HepG2 (cell line): ENCODE measurements at regions not wholly inside any gene's neighbourhood (a gene's known extent, or its start where the extent isn't known, plus 50 kb on each side); places are given as distances from the start of the nearest gene placed in this dataset.

ENCODE experiments used
- ATAC-seq: fragments of 200-7000 bp; cut with Tn5 transposase; 3 replicates; pipeline ENCODE4 v1.9.1; 2020; ENCODE audit warnings: mild to moderate bottlenecking, moderate library complexity
- BruUV-seq: library from RNA; stranded (reverse); fragments of 400-500 nt; replicated peaks from 2 replicates; lab custom pipeline; 2021; lab: Mats Ljungman, UMichigan
- CTCF ChIA-PET: fragments of 300-600 bp; formaldehyde crosslinking; extraction: SDS; loops from one replicate; lab custom pipeline; 2021; ENCODE audit warnings: low total read pairs, inconsistent platforms, low intra/inter-chr PET ratio; lab: Yijun Ruan, JAX
- POLR2A ChIA-PET: fragments of 350-600 bp; sonication (Branson Sonifier 250); formaldehyde crosslinking; loops from one replicate; lab custom pipeline; 2020; ENCODE audit warnings: antibody characterized with exemption, inconsistent platforms; lab: Yijun Ruan, JAX
- DNase-seq: peaks from one replicate; pipeline ENCODE4 v3.0.0-alpha.2; 2015; ENCODE audit warnings: low spot score
- FAIRE-seq: peaks from 3 replicates; lab custom pipeline; 2011; peaks lifted over from hg19 to GRCh38; lab: Jason Lieb, UNC
- H2AFZ ChIP-seq: one replicate; pipeline ENCODE4 v1.6.1; 2011; ENCODE audit warnings: low read length, inconsistent platforms
- H3K27ac ChIP-seq: fragments of 300-600 bp; 3 replicates; pipeline ENCODE4 v1.8.0; 2011; ENCODE audit warnings: mixed run types, mild to moderate bottlenecking, mixed read lengths, low read length, inconsistent platforms; ENCODE audit not compliant: insufficient read depth; ENCODE audit errors: extremely low read length
- H3K27me3 ChIP-seq, 2 experiments: fragments of 200-600 bp in 1 of 2; 2 replicates in 1 of 2; 3 replicates in 1 of 2; pipeline versions ENCODE4 v1.6.0 to v1.8.0; 2011; ENCODE audit warnings: low read length in 2 of 2, mild to moderate bottlenecking in 2 of 2, moderate library complexity in 2 of 2, inconsistent platforms in 1 of 2; ENCODE audit not compliant: insufficient read depth in 2 of 2, control insufficient read depth in 1 of 2
- H3K36me3 ChIP-seq, 2 experiments: fragments of 200-600 bp in 1 of 2; replicated peaks in 1 of 2; 2 replicates in 1 of 2; 3 replicates in 1 of 2; pipeline versions ENCODE4 v1.5.1 to v1.8.0; 2011; ENCODE audit warnings: low read length in 2 of 2, inconsistent platforms in 1 of 2; ENCODE audit not compliant: insufficient read depth in 2 of 2, control insufficient read depth in 1 of 2
- H3K4me1 ChIP-seq: 2 replicates; pipeline ENCODE4 v1.5.1; 2012; ENCODE audit warnings: low read length, inconsistent platforms; ENCODE audit not compliant: insufficient read depth
- H3K4me2 ChIP-seq: 2 replicates; pipeline ENCODE4 v1.6.0; 2011; ENCODE audit warnings: low read depth, low read length, inconsistent platforms
- H3K4me3 ChIP-seq, 3 experiments: fragments of 200-600 bp in 1 of 3; sonication (generic), shearing (Covaris generic) in 1 of 3; replicated peaks in 1 of 3; 2 replicates each; pipeline ENCODE4 v1.5.1; 2011 to 2016; ENCODE audit warnings: low read length in 3 of 3, inconsistent platforms in 2 of 3, low read depth in 2 of 3, mild to moderate bottlenecking in 2 of 3, control low read depth in 1 of 3, mixed read lengths in 1 of 3; ENCODE audit not compliant: insufficient read depth in 1 of 3
- H3K79me2 ChIP-seq: one replicate; pipeline ENCODE4 v1.6.1; 2011; ENCODE audit warnings: low read length, inconsistent platforms; ENCODE audit not compliant: insufficient read depth
- H3K9ac ChIP-seq: 2 replicates; pipeline ENCODE4 v1.6.0; 2011; ENCODE audit warnings: mild to moderate bottlenecking, low read depth, low read length, inconsistent platforms; ENCODE audit not compliant: insufficient read depth
- H3K9me3 ChIP-seq: 2 replicates; pipeline ENCODE4 v1.5.1; 2012; ENCODE audit warnings: mild to moderate bottlenecking, low read length
- H4K20me1 ChIP-seq: 2 replicates; pipeline ENCODE4 v1.6.0; 2011; ENCODE audit warnings: inconsistent platforms, mild to moderate bottlenecking, low read length, moderate library complexity; ENCODE audit not compliant: insufficient read depth
- ATF5 ChIP-seq: sonication (generic); formaldehyde crosslinking; IDR thresholded peaks from 2 replicates; pipeline ENCODE4 v1.4.0; 2020; ENCODE audit warnings: mild to moderate bottlenecking, low read depth, missing genetic modification reagents
- BHLHE40 ChIP-seq: IDR thresholded peaks from 2 replicates; pipeline ENCODE4 v1.6.1; 2011; ENCODE audit warnings: low read length, improper control_type of control experiment
- DNMT3B ChIP-seq: conservative IDR thresholded peaks from 2 replicates; pipeline ENCODE4 v1.6.1; 2016; ENCODE audit warnings: missing biosample characterization, control low read depth
- HBP1 ChIP-seq: IDR thresholded peaks from 2 replicates; pipeline ENCODE4 v1.6.1; 2016; ENCODE audit warnings: low read depth, control low read depth
- KDM6A ChIP-seq: IDR thresholded peaks from 2 replicates; pipeline ENCODE4 v1.6.1; 2016; ENCODE audit warnings: low read depth
- TARDBP ChIP-seq: sonication (generic); formaldehyde crosslinking; IDR thresholded peaks from 2 replicates; pipeline ENCODE4 v1.8.0; 2022; ENCODE audit warnings: mild to moderate bottlenecking, missing genetic modification reagents
- THAP8 ChIP-seq: sonication (generic); formaldehyde crosslinking; IDR thresholded peaks from 2 replicates; pipeline ENCODE4 v1.5.1; 2020; ENCODE audit warnings: missing genetic modification reagents, mild to moderate bottlenecking, borderline replicate concordance
- ZNF431 ChIP-seq: sonication (generic); formaldehyde crosslinking; IDR thresholded peaks from 2 replicates; pipeline ENCODE4 v1.9.0; 2022; ENCODE audit warnings: missing genetic modification reagents, low read depth, mild to moderate bottlenecking, borderline replicate concordance
- ZNF468 ChIP-seq: sonication (generic); formaldehyde crosslinking; IDR thresholded peaks from 2 replicates; pipeline ENCODE4 v1.8.0; 2022; ENCODE audit warnings: mild to moderate bottlenecking, moderate library complexity, missing genetic modification reagents
- ZNF496 ChIP-seq: sonication (generic); formaldehyde crosslinking; IDR thresholded peaks from 2 replicates; pipeline ENCODE4 v1.8.1; 2023; ENCODE audit warnings: mild to moderate bottlenecking, moderate library complexity, missing genetic modification reagents; ENCODE audit not compliant: insufficient replicate concordance
- ZNF75D ChIP-seq: sonication (generic); formaldehyde crosslinking; IDR thresholded peaks from 2 replicates; pipeline ENCODE4 v1.8.1; 2023; ENCODE audit warnings: missing genetic modification reagents, mild to moderate bottlenecking, borderline replicate concordance
- ZNF761 ChIP-seq: sonication (generic); formaldehyde crosslinking; conservative IDR thresholded peaks from 2 replicates; pipeline ENCODE4 v1.4.0; 2020; ENCODE audit warnings: mild to moderate bottlenecking, missing genetic modification reagents
- ZNF800 ChIP-seq: sonication (generic); formaldehyde crosslinking; IDR thresholded peaks from 2 replicates; pipeline ENCODE4 v1.4.0; 2020; ENCODE audit warnings: missing genetic modification reagents
- WGBS: methylation state at CpG from one replicate; pipeline ENCODE4 v1.1.6; 2017; ENCODE audit warnings: low lambda C conversion rate; 5-methylcytosine and 5-hydroxymethylcytosine counted together
- in situ Hi-C: cut with HindIII; loops from 2 replicates; pipeline ENCODE4 v1.10.0; 2017; ENCODE audit warnings: low pct_unique_long_range_greater_than_20kb; ENCODE audit not compliant: extremely low pct_ligation_motif_present
- intact Hi-C: fragments of 100-400 bp; cut with micrococcal nuclease; formaldehyde crosslinking; loops from one replicate; pipeline ENCODE4 v1.10.0; 2022; ENCODE audit not compliant: unreplicated experiment

- TF ChIP-seq ZNF800 (CRISPR knock-in tag) (no peak), ATF5 (CRISPR knock-in tag) (no peak)
- TF ChIP-seq, all 625 proteins: peak for 0
Measured at GRCh38 chr4:145285928-145286327, 105.5 kb upstream of the OTUD4 start (continued).

GRCh38 chr4:145283909-145284308, 103.5 kb upstream of the OTUD4 start:
- no peaks in the 10 kb centered on the region for H3K27me3 ChIP-seq
- H3K4me1 ChIP-seq = no peaks in the 10 kb centered on the region
- no peak for TF ChIP-seq ZNF75D (CRISPR knock-in tag)
- TF ChIP-seq DNMT3B (CRISPR knock-in tag) = no peak
- TF ChIP-seq HBP1 (CRISPR knock-in tag) = no peak
- TF ChIP-seq TARDBP (CRISPR knock-in tag) = no peak
- TF ChIP-seq ZNF761 (CRISPR knock-in tag) = no peak
- no peak for TF ChIP-seq BHLHE40
- no peak for TF ChIP-seq ZNF431
- TF ChIP-seq THAP8 = no peak
- TF ChIP-seq KDM6A (CRISPR knock-in tag) = no peak
- TF ChIP-seq ZNF496 (CRISPR knock-in tag) = no peak
- TF ChIP-seq ZNF468 = no peak
- TF ChIP-seq, all 625 proteins: peak for 0
- in situ Hi-C loops (no loop called here), intact Hi-C loops (no loop called here)
- no peak overlapping the region for H3K4me2 ChIP-seq
- H3K4me3 ChIP-seq = no peak overlapping the region
- POLR2A ChIA-PET = no interaction called here
- ATAC-seq (no peak), FAIRE-seq (no peak), DNase-seq (no peak)
- no peaks in the 10 kb centered on the region for H3K36me3 ChIP-seq
- no peaks in the 10 kb centered on the region for H3K9me3 ChIP-seq
- no peaks in the 10 kb centered on the region for H3K79me2 ChIP-seq
- H3K9ac ChIP-seq = no peak overlapping the region
- BruUV-seq = no TSS peak
- WGBS = 32% methylated on average over 2 of the region's 2 CpGs
- CTCF ChIA-PET = no interaction called here
- no peak overlapping the region for H3K27ac ChIP-seq
- H4K20me1 ChIP-seq = no peaks in the 10 kb centered on the region
- H2AFZ ChIP-seq = no peak overlapping the region
